Neural crest cell (in vitro differentiated cells): ENCODE measurements at regions not wholly inside any gene's neighbourhood (a gene's known extent, or its start where the extent isn't known, plus 50 kb on each side); places are given as distances from the start of the nearest gene placed in this dataset.

ENCODE experiments used
- DNase-seq: peaks from one replicate; pipeline ENCODE4 v3.0.0; 2021; ENCODE audit warnings: low read depth, mixed read lengths, low spot score
- H3K27ac Mint-ChIP-seq: one replicate; pipeline ENCODE4 v1.8.0; 2021; ENCODE audit warnings: mild to moderate bottlenecking, mixed read lengths; ENCODE audit not compliant: unreplicated experiment
- H3K27me3 Mint-ChIP-seq: 2 replicates; pipeline ENCODE4 v1.8.0; 2021; ENCODE audit warnings: low read depth, mild to moderate bottlenecking, mixed read lengths
- H3K36me3 Mint-ChIP-seq: 2 replicates; pipeline ENCODE4 v1.8.0; 2021; ENCODE audit warnings: low read depth, mild to moderate bottlenecking, mixed read lengths
- H3K4me1 Mint-ChIP-seq: 2 replicates; pipeline ENCODE4 v1.8.0; 2021; ENCODE audit warnings: mixed read lengths
- H3K4me3 Mint-ChIP-seq: one replicate; pipeline ENCODE4 v1.8.0; 2021; ENCODE audit warnings: mild to moderate bottlenecking, mixed read lengths
- H3K9me3 Mint-ChIP-seq: 2 replicates; pipeline ENCODE4 v1.8.0; 2021; ENCODE audit warnings: mixed read lengths
- CTCF ChIP-seq: fragments of 200-600 bp; sonication (generic); conservative IDR thresholded peaks from 2 replicates; pipeline ENCODE4 v1.5.0; 2021; ENCODE audit warnings: antibody characterized with exemption, mild to moderate bottlenecking

GRCh38 chr1:175873290-175873935 lies 130.0 kb upstream of the TNR start:
- no peaks in the 10 kb centered on the region for H3K36me3 Mint-ChIP-seq
- DNase-seq: no peak
- no peaks in the 10 kb centered on the region for H3K4me1 Mint-ChIP-seq

GRCh38 chr1:175872588-175872987 lies 129.2 kb upstream of the TNR start:
- no peak for TF ChIP-seq CTCF
- no peaks in the 10 kb centered on the region for H3K27me3 Mint-ChIP-seq
- no peak overlapping the region for H3K4me3 Mint-ChIP-seq
- no peaks in the 10 kb centered on the region for H3K4me1 Mint-ChIP-seq
- no peaks in the 10 kb centered on the region for H3K36me3 Mint-ChIP-seq
- H3K27ac Mint-ChIP-seq: no peak overlapping the region
- no peak for DNase-seq
- H3K9me3 Mint-ChIP-seq: no peaks in the 10 kb centered on the region

More at GRCh38 chr1:175873290-175873935, 130.0 kb upstream of the TNR start:
- Mint-ChIP-seq H3K27ac (no peak overlapping the region), H3K27me3 (no peaks in the 10 kb centered on the region), H3K9me3 (no peaks in the 10 kb centered on the region), H3K4me3 (no peak overlapping the region)
- no peak for TF ChIP-seq CTCF

GRCh38 chr1:175871647-175872046 lies 128.3 kb upstream of the TNR start:
- Mint-ChIP-seq H3K27me3 (no peaks in the 10 kb centered on the region), H3K4me3 (no peak overlapping the region), H3K36me3 (no peaks in the 10 kb centered on the region), H3K4me1 (peaks cover 4% of the 10 kb centered on the region), H3K27ac (peak overlapping the region; percentile 75), H3K9me3 (no peaks in the 10 kb centered on the region)
- DNase-seq: no peak
- no peak for TF ChIP-seq CTCF

- H3K4me1 Mint-ChIP-seq: peaks cover 18% of the 10 kb centered on the region
- H3K27ac Mint-ChIP-seq: peak overlapping the region; percentile 62
- no peaks in the 10 kb centered on the region for H3K27me3 Mint-ChIP-seq
- TF ChIP-seq CTCF: no peak
- H3K4me3 Mint-ChIP-seq: no peak overlapping the region
- no peaks in the 10 kb centered on the region for H3K9me3 Mint-ChIP-seq
- DNase-seq: no peak
- H3K36me3 Mint-ChIP-seq: no peaks in the 10 kb centered on the region
Measured at GRCh38 chr1:175870217-175870616, 126.8 kb upstream of the TNR start.

- no peak for TF ChIP-seq CTCF
- no peaks in the 10 kb centered on the region for H3K27me3 Mint-ChIP-seq
- DNase-seq: no peak
- no peak overlapping the region for H3K27ac Mint-ChIP-seq
- peaks cover 35% of the 10 kb centered on the region for H3K4me1 Mint-ChIP-seq
- H3K36me3 Mint-ChIP-seq: no peaks in the 10 kb centered on the region
- H3K4me3 Mint-ChIP-seq: no peak overlapping the region
- no peaks in the 10 kb centered on the region for H3K9me3 Mint-ChIP-seq
Measured at GRCh38 chr1:175866776-175867175, 123.4 kb upstream of the TNR start.
